Testis (tissue), 2 donors: ENCODE measurements at regions not wholly inside any gene's neighbourhood (a gene's known extent, or its start where the extent isn't known, plus 50 kb on each side); places are given as distances from the start of the nearest gene placed in this dataset.

Source experiments
- DNase-seq: peaks from one replicate; pipeline ENCODE4 v3.0.0-alpha.2; 2019
- H3K27ac ChIP-seq, 2 donors: fragments of 200-600 bp; sonication (generic); one replicate each; pipeline ENCODE4 v1.5.1; 2019
- H3K27me3 ChIP-seq: fragments of 200-600 bp; sonication (generic); one replicate; pipeline ENCODE4 v1.5.1; 2019
- H3K36me3 ChIP-seq: fragments of 200-600 bp; sonication (generic); one replicate; pipeline ENCODE4 v1.5.1; 2017; ENCODE audit warnings: low read depth; ENCODE audit errors: missing control alignments
- H3K4me1 ChIP-seq: fragments of 200-600 bp; sonication (generic); one replicate; pipeline ENCODE4 v1.5.1; 2019
- H3K4me3 ChIP-seq, 2 donors: fragments of 200-600 bp; sonication (generic); one replicate each; pipeline ENCODE4 v1.5.1; 2017 to 2019
- H3K9me3 ChIP-seq: fragments of 200-600 bp; sonication (generic); one replicate; pipeline ENCODE4 v1.5.1; 2017
- CTCF ChIP-seq, 3 experiments: fragments of 450-650 bp in 2 of 3; fragments of 200-600 bp in 1 of 3; sonication (generic) in 1 of 3; IDR thresholded peaks; one replicate each; pipeline ENCODE4 v1.5.1; 2016 to 2019; ENCODE audit warnings: antibody characterized with exemption in 3 of 3, mild to moderate bottlenecking in 2 of 3, moderate library complexity in 1 of 3
- POLR2A ChIP-seq: fragments of 450-650 bp; IDR thresholded peaks from one replicate; pipeline ENCODE4 v1.6.1; 2017; ENCODE audit warnings: antibody characterized with exemption, mild to moderate bottlenecking, moderate library complexity
- WGBS, 2 donors: methylation state at CpG; one replicate each; pipeline ENCODE4 v1.1.5; 2018; 5-methylcytosine and 5-hydroxymethylcytosine counted together
- intact Hi-C: fragments of 100-400 bp; cut with DNase I; formaldehyde crosslinking; loops from one replicate; pipeline ENCODE4 v1.15.1; 2023; ENCODE audit warnings: low total_unique reads

DNA sequence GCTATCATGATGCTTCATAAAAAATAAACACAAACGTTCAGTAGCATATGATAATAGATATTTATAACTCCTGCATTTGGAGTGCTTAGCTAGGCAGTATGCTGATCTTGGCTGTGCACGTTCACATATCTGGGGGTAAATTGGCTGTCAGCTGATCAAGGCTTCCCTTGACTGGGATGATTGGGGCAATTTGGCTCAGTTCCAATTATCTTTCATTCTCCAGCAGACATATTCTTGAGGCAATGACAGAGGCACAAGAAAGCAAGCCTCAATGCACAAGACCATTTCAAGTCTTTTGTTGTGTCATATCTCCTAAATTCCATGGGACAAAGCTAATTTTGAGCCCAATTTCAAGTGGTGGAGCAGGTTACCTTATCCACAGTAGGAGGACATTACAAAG is 142.0 kb downstream of the DLEU7 start:
- Histone ChIP-seq H3K27me3 (no peaks in the 10 kb centered on the region), H3K27ac (no peak overlapping the region), H3K9me3 (no peaks in the 10 kb centered on the region), H3K36me3 (no peaks in the 10 kb centered on the region), H3K4me1 (peaks cover 5% of the 10 kb centered on the region), H3K4me3 (no peak overlapping the region)
- DNase-seq, result no peak
- 66 to 76% methylated on average over 2 of the region's 2 CpGs for WGBS, 2 donors
- intact Hi-C loops, result no loop called here
- TF ChIP-seq POLR2A (no peak), CTCF (IDR thresholded peaks at IDR 0.05) (no peak)

- WGBS, 2 donors, result 96 to 100% methylated on average over 2 of the region's 2 CpGs
- no peaks in the 10 kb centered on the region for H3K36me3 ChIP-seq
- no peak for DNase-seq
- intact Hi-C loops, result no loop called here
- peaks cover 4% of the 10 kb centered on the region for H3K4me1 ChIP-seq
- TF ChIP-seq POLR2A, result no peak
- TF ChIP-seq CTCF (IDR thresholded peaks at IDR 0.05), result no peak
- no peaks in the 10 kb centered on the region for H3K9me3 ChIP-seq
- H3K4me3 ChIP-seq, result no peak overlapping the region
- H3K27ac ChIP-seq, result no peak overlapping the region
- no peaks in the 10 kb centered on the region for H3K27me3 ChIP-seq
Measured at GRCh38 chr13:50706505-50706904, 137.0 kb downstream of the DLEU7 start.

- no peaks in the 10 kb centered on the region for H3K36me3 ChIP-seq
- no peaks in the 10 kb centered on the region for H3K9me3 ChIP-seq
- H3K27ac ChIP-seq, result no peak overlapping the region
- no peak for DNase-seq
- H3K27me3 ChIP-seq, result no peaks in the 10 kb centered on the region
- intact Hi-C loops, result no loop called here
- no peak for TF ChIP-seq POLR2A
- no peak for TF ChIP-seq CTCF (IDR thresholded peaks at IDR 0.05)
- 89 to 100% methylated on average over 1 of the region's 1 CpG for WGBS, 2 donors
- H3K4me3 ChIP-seq, result no peak overlapping the region
- peaks cover 11% of the 10 kb centered on the region for H3K4me1 ChIP-seq
Measured at GRCh38 chr13:50707628-50708027, 135.9 kb downstream of the DLEU7 start.

GRCh38 chr13:50708461-50708860 is 135.0 kb downstream of the DLEU7 start:
- no peak overlapping the region for H3K27ac ChIP-seq
- H3K4me3 ChIP-seq, result no peak overlapping the region
- H3K27me3 ChIP-seq, result no peaks in the 10 kb centered on the region
- no peak for TF ChIP-seq POLR2A
- intact Hi-C loops, result no loop called here
- 55 to 57% methylated on average over 3 of the region's 3 CpGs for WGBS, 2 donors
- H3K9me3 ChIP-seq, result no peaks in the 10 kb centered on the region
- H3K4me1 ChIP-seq, result peaks cover 12% of the 10 kb centered on the region
- no peak for DNase-seq
- H3K36me3 ChIP-seq, result no peaks in the 10 kb centered on the region

- Histone ChIP-seq H3K9me3 (no peaks in the 10 kb centered on the region), H3K4me3 (no peak overlapping the region), H3K27ac (no peak overlapping the region), H3K4me1 (peaks cover 12% of the 10 kb centered on the region), H3K27me3 (no peaks in the 10 kb centered on the region), H3K36me3 (no peaks in the 10 kb centered on the region)
- intact Hi-C loops, result no loop called here
- WGBS, 2 donors, result 99 to 100% methylated on average over 2 of the region's 2 CpGs
- TF ChIP-seq POLR2A (no peak), CTCF (IDR thresholded peaks at IDR 0.05) (no peak)
- no peak for DNase-seq
Measured at GRCh38 chr13:50709058-50709457, 134.4 kb downstream of the DLEU7 start.
